ENCODE measurements at regions not wholly inside any gene's neighbourhood (a gene's known extent, or its start where the extent isn't known, plus 50 kb on each side); places are given as distances from the start of the nearest gene placed in this dataset.

GRCh38 chr18:26634631-26635030 lies 86.3 kb upstream of the KCTD1 start:
- no TSS peak for BruUV-seq (replicated peaks)
- Mint-ChIP-seq H3K27ac (ENCODE audit: unreplicated experiment) (no peak overlapping the region), H3K36me3 (ENCODE audit: insufficient read depth, unreplicated experiment) (no peaks in the 10 kb centered on the region)

GRCh38 chr18:26631135-26631534 lies 82.8 kb upstream of the KCTD1 start:
- CTCF ChIA-PET, result no interaction called here

More at GRCh38 chr18:26634631-26635030, 86.3 kb upstream of the KCTD1 start:
- H3K4me3 Mint-ChIP-seq (ENCODE audit: low read depth, unreplicated experiment), result no peak overlapping the region
- no peaks in the 10 kb centered on the region for H3K9me3 Mint-ChIP-seq (ENCODE audit: low read depth, unreplicated experiment)
- no peaks in the 10 kb centered on the region for H3K4me1 Mint-ChIP-seq (ENCODE audit: low read depth, unreplicated experiment)
- TF ChIP-seq CTCF (IDR thresholded peaks at IDR 0.05; ENCODE audit: unreplicated experiment), result no peak
- CTCF ChIA-PET, result no interaction called here
- intact Hi-C loops (cut with micrococcal nuclease; ENCODE audit: unreplicated experiment), result no loop called here
- H3K27me3 Mint-ChIP-seq (ENCODE audit: unreplicated experiment), result no peaks in the 10 kb centered on the region
- DNase-seq, result no peak

GRCh38 chr18:26630596-26630995 lies 82.2 kb upstream of the KCTD1 start:
- Mint-ChIP-seq H3K9me3 (ENCODE audit: low read depth, unreplicated experiment) (no peaks in the 10 kb centered on the region), H3K4me1 (ENCODE audit: low read depth, unreplicated experiment) (no peaks in the 10 kb centered on the region), H3K36me3 (ENCODE audit: insufficient read depth, unreplicated experiment) (no peaks in the 10 kb centered on the region), H3K4me3 (ENCODE audit: low read depth, unreplicated experiment) (no peak overlapping the region), H3K27me3 (ENCODE audit: unreplicated experiment) (no peaks in the 10 kb centered on the region), H3K27ac (ENCODE audit: unreplicated experiment) (no peak overlapping the region)
- intact Hi-C loops (cut with micrococcal nuclease; ENCODE audit: unreplicated experiment), result no loop called here
- CTCF ChIA-PET, result no interaction called here
- DNase-seq, result no peak
- no peak for TF ChIP-seq CTCF (IDR thresholded peaks at IDR 0.05; ENCODE audit: unreplicated experiment)
- no TSS peak for BruUV-seq (replicated peaks)

More at GRCh38 chr18:26631135-26631534, 82.8 kb upstream of the KCTD1 start:
- intact Hi-C loops (cut with micrococcal nuclease; ENCODE audit: unreplicated experiment), result no loop called here
- no peak overlapping the region for H3K27ac Mint-ChIP-seq (ENCODE audit: unreplicated experiment)
- H3K27me3 Mint-ChIP-seq (ENCODE audit: unreplicated experiment), result no peaks in the 10 kb centered on the region
- H3K9me3 Mint-ChIP-seq (ENCODE audit: low read depth, unreplicated experiment), result no peaks in the 10 kb centered on the region
- H3K4me3 Mint-ChIP-seq (ENCODE audit: low read depth, unreplicated experiment), result no peak overlapping the region
- BruUV-seq (replicated peaks), result no TSS peak
- TF ChIP-seq CTCF (IDR thresholded peaks at IDR 0.05; ENCODE audit: unreplicated experiment), result no peak
- no peaks in the 10 kb centered on the region for H3K36me3 Mint-ChIP-seq (ENCODE audit: insufficient read depth, unreplicated experiment)
- H3K4me1 Mint-ChIP-seq (ENCODE audit: low read depth, unreplicated experiment), result no peaks in the 10 kb centered on the region
- DNase-seq, result no peak

- Mint-ChIP-seq H3K36me3 (ENCODE audit: insufficient read depth, unreplicated experiment) (no peaks in the 10 kb centered on the region), H3K4me1 (ENCODE audit: low read depth, unreplicated experiment) (no peaks in the 10 kb centered on the region), H3K9me3 (ENCODE audit: low read depth, unreplicated experiment) (peaks cover 9% of the 10 kb centered on the region), H3K27me3 (ENCODE audit: unreplicated experiment) (no peaks in the 10 kb centered on the region), H3K4me3 (ENCODE audit: low read depth, unreplicated experiment) (no peak overlapping the region), H3K27ac (ENCODE audit: unreplicated experiment) (no peak overlapping the region)
- TF ChIP-seq CTCF (IDR thresholded peaks at IDR 0.05; ENCODE audit: unreplicated experiment), result no peak
- CTCF ChIA-PET, result no interaction called here
- DNase-seq, result no peak
- BruUV-seq (replicated peaks), result no TSS peak
- intact Hi-C loops (cut with micrococcal nuclease; ENCODE audit: unreplicated experiment), result loop anchor here (10.0 kb wide), 1 partner anchor 317 kb away; no protein-coding TSS in a partner anchor
These were observed 79.7 kb upstream of the KCTD1 start for GRCh38 chr18:26628017-26628416.
